HG03342 (cell line): ENCODE measurements at regions not wholly inside any gene's neighbourhood (a gene's known extent, or its start where the extent isn't known, plus 50 kb on each side); places are given as distances from the start of the nearest gene placed in this dataset.
"Not testable (repeated sequence)": the region's sequence is repeated elsewhere in the genome, so short reads cannot be mapped to it uniquely, and the experiment has no call there.

Experiments
- ATAC-seq: cut with Tn5 transposase; IDR thresholded peaks from one replicate; pipeline ENCODE4 v1.9.1; 2021; ENCODE audit warnings: mild to moderate bottlenecking, moderate library complexity; ENCODE audit not compliant: unreplicated experiment

DNA sequence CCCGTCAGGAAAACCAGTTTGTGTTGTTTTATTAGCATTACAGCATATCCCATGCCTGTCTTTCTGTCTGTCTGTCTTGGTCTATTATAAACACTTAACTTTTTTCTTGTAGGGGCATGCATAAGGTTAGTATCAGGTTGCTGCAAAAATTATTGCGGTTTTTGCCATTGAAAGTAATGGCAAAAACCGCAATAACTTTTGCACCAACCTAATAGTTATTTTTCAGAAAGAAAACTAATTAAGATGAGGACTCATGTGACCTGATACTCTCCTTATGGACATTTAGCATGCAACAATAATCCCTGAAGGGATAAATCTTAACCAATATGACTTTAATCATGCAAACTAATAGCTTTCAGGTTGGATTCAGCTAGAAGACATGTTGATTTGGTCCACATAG, 326.7 kb upstream of the SUCLG2 start:
- no peak for ATAC-seq

DNA sequence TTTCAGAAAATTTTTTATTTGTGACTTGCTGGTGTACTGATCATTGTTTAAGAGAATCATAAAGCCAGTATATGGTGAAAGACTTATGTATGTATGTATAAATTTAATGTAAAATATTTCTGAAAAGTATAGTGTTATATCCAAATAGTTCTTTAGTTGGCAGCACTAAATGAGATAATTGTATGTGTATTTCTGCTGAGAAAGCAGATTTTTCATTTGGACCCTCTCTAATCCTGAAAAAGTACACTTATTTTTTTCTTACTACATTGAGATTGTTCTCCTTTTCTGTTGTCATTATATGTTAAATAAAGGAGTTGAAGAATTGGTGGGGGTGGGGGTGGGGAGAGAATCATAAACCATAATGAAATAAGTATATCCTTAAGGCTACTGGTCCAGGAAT, 324.9 kb upstream of the SUCLG2 start:
- ATAC-seq, result no peak

DNA sequence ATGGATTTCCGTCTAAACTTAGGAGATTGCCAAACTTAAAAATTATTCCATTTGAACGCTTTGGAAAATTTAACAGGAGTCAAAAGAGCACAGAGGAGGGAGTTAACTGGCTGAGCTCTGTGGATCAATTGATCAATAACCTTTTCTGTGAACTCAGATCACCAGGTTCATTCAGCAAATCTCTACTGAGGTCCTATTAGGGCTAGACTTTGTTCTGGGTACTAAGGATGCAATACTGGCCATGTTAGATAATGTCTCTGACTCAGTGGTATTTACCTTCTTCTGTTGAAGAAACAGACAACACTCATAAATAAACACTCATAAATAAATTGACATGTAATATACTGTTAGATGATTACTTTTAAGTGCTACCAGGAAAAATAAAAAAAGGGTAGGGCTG, 323.4 kb upstream of the SUCLG2 start:
- no peak for ATAC-seq

DNA sequence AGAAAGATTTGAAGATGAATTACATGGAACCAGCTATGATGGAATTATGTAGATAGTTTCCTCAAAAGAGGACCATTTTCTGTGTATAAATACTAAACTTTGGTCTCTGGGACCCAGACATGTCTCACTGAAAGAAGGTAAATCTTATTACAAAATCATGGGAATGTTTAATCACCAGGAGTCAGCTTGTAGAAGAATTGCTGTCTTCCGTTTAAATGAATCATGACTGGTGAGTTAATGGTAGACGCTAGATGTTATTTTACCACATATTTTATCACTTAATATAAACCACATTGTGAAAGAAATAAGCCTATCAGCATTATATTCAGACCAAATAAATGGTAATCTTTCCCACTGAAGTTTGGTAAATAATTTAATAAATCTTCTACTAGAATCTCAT, 322.3 kb upstream of the SUCLG2 start:
- ATAC-seq, result no peak

DNA sequence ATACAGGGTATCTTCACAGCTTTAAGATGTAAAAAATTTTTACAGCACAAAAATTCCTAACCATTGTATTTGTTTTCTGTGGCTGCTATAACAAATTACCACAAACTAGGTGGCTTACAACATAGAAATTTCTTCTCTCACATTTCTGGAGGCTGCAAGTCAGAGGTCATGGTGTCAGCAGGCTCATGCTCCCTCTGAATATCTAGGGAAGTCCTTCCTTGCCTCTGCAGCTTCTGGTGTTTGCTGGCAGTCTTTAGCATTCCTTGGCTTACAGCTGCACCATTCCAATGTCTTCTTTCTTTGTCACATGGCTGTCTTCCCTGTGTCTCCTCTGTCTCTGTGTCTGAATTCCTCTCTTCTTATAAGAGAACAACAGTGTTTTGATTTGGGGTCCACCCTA, 310.2 kb upstream of the SUCLG2 start:
- ATAC-seq, result no peak

DNA sequence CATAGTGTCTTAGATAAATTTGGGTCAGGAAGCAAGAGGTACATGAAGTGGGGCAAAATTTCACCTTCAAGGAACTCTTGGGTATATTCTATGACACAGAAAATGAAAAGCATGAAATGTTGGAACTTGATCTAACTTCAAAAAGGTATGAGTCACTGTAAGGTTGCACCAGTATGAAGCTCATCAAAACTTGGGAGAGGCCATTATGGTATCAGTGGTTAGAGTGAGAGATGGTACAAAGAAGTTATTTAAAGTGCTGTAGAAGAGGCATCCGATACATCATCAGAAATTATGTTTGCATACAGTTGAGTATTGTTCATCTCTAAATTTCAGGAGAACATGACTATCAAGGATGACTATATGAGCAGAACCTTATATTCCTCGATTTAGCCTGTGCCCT, 302.9 kb upstream of the SUCLG2 start:
- ATAC-seq, result no peak

DNA sequence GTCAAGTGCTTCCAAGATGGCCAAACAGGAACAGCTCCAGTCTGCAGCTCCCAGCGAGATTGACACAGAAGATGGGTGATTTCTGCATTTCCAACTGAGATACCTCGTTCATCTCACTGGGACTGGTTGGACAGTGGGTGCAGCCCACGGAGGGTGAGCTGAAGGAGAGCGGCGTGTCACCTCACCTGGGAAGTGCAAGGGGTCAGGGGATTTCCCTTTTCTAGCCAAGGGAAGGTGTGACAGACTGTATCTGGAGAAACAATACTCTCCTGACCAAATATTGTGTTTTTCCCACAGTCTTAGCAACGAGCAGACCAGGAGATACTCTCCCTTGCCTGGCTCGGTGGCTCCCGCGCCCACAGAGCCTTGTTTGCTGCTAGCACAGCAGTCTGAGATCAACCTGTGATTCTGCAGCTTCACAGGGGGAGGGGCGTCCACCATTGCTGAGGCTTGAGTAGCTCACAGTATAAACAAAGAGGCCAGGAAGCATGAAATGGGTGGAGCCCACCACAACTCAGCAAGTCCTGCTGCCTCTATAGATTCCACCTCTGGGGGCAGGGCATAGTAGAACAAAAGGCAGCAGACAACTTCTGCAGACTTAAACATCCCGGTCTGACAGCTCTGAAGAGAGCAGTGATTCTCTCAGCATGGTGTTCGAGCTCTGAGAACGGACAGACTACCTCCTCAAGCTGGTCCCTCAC, 293.5 kb upstream of the SUCLG2 start:
- ATAC-seq, result no peak

DNA sequence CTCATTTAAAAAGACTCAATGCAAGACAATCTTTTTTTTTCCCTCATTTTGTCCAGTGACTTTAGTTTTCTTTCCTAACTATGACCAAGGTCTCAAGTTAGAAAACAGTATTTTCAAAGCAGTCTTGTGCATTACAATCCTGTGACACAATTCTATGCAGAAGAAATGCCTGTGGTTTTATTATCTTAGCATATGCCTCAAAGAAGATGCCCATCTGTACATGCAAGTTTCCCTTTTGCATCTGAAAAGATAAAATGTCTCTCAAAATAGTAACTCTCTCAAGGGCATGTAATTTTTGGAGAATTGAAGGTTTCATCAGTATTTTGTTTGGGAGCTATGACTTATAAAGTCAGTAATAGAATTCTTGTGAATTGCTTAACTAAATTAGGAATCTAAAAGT, 292.0 kb upstream of the SUCLG2 start:
- ATAC-seq, result no peak

DNA sequence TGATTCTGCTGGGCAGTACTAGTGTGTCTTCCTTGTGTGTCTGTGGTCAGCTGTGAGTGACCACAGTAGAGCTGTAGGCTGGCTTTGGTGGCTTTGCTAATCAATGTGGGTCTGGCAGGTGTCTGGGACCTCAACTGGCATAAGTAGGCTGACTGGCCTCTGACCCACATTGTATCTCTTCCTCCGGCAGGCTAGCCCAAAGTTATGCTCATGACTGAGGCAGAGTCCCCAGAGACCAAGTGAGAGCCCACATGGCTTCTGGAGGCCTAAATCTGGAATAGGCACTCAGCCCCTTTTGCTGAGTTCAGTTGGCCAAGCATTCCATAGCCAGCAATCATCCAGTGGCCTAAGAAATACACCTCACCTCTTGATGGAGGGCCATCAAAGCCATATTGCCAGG, 289.1 kb upstream of the SUCLG2 start:
- ATAC-seq, result no peak

DNA sequence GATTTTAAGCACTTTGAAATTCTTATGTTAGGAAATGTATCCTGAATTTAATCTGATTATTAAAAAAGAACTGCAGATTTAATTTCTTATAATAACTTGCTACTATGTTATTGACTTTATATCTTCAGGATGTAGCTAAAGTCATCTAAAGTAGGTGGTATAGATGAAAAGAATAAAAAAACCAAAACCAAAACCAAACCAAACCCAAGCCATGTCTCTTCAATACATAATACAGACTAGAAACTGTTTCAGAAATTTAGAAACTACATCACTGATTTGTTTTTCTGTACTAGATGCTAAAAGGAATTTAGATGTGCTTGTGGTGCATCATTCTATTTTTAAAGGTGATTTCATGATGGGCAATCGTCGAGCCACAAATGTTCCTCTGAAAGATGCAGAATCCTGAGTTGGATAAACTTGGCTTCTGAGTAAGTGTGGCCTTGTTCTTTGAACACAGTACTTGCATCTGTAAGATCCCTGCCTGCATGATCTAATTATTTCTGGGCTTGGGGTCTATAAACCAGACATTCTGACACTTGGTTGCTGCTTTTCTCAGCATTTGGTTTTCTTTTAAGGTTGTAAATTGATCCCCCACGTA, 287.1 kb upstream of the SUCLG2 start:
- no peak for ATAC-seq

DNA sequence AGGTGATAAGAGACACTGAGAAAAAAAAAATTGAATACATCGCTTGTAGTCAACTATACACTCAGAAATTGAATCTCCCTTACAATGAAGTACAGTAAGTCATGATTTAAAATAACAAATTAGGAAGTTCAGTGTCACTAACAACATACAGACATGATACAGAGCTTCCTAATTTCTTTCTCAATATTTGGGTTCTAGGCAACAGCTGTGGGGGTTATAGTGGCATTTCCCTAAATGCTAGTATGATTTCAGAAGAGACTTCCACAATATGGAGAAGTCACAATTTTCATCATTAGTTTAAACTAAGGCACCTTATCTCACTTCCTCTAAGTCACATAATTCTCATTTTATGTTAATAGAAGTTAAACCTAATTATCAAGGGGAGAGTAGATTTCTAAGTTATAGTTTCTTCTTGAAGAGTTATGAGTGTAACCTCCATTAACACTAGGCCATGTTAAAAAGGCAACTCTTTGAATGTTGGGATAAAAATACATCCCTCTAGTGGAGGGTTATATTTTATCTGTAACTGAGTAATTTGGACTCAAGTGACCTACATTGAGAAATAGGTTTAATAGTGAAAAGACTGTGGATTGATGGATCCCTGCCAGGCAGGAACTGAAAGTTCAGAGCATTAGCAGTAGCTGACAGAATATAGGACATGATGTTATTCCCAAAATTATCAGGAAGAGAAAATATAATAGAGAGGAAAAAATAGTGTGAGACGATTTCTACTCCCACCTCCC, 286.0 kb upstream of the SUCLG2 start:
- no peak for ATAC-seq

DNA sequence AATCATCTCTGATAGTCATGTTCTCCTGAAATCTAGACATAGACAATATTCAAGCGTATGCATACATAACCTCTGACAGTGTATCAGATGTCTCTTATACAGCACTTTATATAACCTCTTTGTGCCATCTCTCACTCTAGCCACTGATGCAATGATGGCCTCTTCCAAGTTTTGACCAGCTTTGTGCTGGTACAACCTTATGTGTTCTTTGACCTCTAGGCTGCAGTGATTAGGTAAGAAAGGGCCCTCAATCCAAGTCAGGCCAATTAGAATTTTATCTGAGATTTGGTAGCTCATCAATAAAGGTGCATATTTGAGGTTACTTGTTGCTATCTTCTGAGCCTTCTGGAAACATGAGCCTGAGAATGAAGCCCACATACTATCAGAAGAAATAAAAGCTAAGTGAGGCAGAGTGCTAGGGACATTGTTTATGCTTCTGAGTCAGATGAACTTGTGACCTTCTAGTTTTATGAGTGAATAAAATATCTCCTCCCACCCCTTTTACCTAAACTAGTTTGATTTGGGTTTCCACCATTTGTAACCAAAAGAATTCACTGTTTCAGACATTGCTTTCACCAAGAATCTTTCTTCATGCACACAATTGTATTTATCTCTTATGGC, 283.2 kb upstream of the SUCLG2 start:
- ATAC-seq, result no peak

DNA sequence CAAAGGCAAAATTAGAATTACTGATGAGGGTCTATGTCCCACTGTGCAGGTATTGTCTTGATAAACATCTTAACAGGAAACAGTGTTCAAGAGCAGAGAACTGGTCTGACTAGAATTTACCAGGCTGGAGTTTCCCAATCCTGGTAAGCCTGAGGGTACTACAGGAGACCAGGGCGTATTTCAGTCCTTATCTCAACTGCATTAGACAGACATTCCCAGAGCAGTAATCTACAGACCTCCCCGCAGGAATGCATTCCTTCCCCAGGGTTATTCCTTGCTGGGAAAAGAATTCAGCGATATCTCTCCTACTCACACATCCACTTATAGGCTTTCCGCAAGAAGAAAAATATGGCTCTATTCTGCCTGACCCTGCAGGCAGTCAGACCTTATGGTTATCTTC, 276.0 kb upstream of the SUCLG2 start:
- ATAC-seq, result not testable (repeated sequence)

DNA sequence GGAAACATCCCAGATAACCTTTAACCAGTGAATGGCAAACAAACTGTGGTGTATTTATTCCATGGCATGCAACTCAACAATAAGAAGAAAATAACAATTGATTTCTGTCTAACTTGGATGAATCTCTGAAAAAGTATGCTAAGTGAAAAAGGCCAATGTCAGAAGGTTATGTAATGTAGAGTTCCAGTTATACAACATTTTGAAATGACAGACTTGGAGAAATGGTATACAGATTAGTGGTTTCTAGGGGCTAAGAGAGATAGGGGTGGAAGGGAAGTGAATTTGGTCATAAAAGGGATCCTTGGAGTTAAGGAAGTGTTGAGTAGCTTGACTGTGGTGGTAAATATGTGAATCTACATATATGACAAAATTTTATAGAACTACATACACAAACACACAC, 269.4 kb upstream of the SUCLG2 start:
- ATAC-seq, result no peak

DNA sequence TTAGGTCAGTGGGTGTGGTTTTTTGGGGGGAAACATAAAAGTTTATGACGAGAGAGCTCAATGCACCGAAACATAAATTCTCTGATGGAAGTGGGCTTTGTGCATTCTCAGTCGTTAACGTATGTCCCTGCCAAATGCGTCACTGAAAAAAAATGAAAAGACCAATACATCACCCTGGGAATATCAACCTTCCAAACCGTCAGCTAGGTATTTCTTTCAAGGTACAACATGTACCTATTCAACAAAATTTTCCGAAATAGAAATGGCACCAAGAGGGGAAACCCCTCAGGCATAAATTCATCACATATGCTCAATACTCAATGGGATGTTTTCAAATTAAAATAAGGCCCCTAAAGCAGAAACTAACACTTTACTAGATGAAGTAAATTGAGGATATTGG, 266.6 kb upstream of the SUCLG2 start:
- no peak for ATAC-seq

DNA sequence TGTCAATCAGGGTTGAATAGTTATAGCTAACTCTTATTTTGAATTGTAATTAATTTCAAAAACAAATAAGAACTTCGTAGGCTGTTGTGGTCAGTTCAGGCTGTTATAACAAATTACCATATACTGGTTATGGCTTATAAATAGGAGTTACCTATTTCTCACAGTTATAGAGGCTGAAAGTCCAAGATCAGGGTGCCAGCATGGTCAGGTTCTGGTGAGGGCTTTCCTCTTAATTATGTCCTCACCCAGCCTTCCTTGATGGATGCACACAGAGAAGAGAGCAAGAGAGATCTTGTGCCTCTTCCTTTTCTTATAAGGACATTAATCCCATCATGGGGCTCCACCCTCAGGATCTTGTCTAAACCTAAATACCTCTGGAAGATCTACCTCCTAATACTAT, 265.9 kb upstream of the SUCLG2 start:
- ATAC-seq, result no peak

DNA sequence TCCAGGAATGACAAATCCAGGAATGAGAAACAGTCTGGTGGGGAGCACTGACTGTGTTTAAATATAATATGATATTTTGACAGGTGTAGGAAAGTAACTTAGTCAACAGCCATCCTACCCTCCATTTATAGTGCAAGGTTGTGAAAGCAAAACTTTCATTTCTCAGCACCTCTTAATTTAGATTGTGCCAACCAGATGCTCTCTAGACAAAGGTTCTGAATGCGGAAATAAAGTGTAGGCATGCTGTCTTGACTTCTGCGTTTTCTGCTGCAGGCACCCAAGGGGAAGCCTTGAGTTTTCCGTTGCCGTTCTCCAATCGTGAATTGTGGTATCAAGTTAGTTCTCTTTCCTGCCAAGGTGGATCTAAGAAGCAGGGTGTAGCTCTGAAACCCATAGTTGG, 261.9 kb upstream of the SUCLG2 start:
- no peak for ATAC-seq

DNA sequence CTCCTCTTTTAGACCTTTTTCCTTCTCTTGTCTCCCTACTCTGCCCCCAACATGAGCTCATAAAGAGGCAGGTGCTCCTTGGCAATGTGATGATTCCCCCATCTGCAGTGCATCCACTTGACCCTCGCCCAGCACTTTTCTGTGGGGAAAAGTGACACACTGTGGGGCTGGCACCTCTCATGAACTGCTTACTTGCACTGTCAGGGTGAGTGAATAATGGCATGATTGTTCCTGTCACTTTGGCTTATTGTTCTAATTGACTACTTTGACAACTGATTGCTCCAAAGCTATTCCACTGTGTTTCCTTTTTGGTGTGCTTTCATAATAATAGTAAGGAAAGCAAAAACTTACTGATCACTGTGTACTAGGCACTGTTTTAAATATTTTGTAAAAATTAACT, 253.3 kb upstream of the SUCLG2 start:
- ATAC-seq, result no peak

DNA sequence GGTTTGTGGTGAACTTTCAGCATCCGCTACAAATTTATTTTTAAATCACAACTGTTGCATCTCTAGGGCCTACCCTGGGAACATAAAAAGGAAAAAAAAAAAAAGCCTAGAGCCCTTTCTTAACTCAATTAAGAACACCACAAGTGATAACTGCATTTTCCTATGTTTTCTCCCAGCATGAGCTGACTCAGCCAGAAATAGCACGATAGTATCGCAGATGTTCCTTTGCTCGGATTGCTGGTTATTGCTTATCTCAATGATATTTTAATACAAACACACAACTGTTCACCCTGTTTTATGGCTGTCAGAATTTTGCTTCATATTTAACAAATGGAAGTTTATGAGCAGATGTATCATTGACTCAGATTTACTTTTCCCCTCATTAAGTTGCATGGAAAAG, 251.8 kb upstream of the SUCLG2 start:
- no peak for ATAC-seq

DNA sequence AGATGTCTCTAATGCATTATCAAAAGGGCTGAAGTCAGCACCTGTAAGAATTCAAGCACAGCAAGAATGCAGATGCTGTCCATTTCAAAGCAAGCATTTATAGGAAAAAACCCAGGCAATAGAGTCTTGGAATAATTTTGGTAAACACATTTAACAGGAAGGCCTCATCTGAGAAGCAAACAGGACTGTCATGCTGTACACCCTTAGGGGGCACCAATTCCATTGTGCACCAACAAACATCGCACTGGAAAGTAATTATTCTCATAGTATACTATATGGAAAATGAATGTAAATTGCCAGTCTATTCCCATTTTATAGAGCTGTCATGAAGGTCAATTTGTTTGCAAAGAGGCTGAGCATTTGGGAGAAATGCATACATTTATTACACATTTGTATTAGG, 247.3 kb upstream of the SUCLG2 start:
- no peak for ATAC-seq

DNA sequence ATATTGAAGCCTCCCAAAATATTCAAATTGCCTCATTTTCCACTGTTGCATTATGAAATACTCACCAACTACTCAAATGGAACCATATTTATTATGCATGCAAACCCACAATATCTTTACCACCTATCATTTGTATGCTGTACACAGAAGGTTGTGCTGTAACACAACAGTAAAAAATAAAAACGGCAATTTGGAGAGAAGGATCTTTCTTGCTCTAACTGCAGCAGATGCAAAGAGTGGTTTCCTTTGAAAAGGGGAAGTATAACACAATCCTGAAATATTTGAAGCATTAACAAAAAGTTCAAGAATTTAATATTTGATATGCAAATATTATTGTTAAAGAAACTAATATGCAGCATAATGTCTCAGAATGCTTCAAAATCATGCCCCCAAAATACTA, 244.5 kb upstream of the SUCLG2 start:
- no peak for ATAC-seq
